HepG2 (cell line): ENCODE measurements at regions not wholly inside any gene's neighbourhood (a gene's known extent, or its start where the extent isn't known, plus 50 kb on each side); places are given as distances from the start of the nearest gene placed in this dataset.

ENCODE experiments used
- ATAC-seq: fragments of 200-7000 bp; cut with Tn5 transposase; 3 replicates; pipeline ENCODE4 v1.9.1; 2020; ENCODE audit warnings: mild to moderate bottlenecking, moderate library complexity
- BruUV-seq: library from RNA; stranded (reverse); fragments of 400-500 nt; replicated peaks from 2 replicates; lab custom pipeline; 2021; lab: Mats Ljungman, UMichigan
- CTCF ChIA-PET: fragments of 300-600 bp; formaldehyde crosslinking; extraction: SDS; loops from one replicate; lab custom pipeline; 2021; ENCODE audit warnings: low total read pairs, inconsistent platforms, low intra/inter-chr PET ratio; lab: Yijun Ruan, JAX
- POLR2A ChIA-PET: fragments of 350-600 bp; sonication (Branson Sonifier 250); formaldehyde crosslinking; loops from one replicate; lab custom pipeline; 2020; ENCODE audit warnings: antibody characterized with exemption, inconsistent platforms; lab: Yijun Ruan, JAX
- DNase-seq: peaks from one replicate; pipeline ENCODE4 v3.0.0-alpha.2; 2015; ENCODE audit warnings: low spot score
- FAIRE-seq: peaks from 3 replicates; lab custom pipeline; 2011; peaks lifted over from hg19 to GRCh38; lab: Jason Lieb, UNC
- H2AFZ ChIP-seq: one replicate; pipeline ENCODE4 v1.6.1; 2011; ENCODE audit warnings: low read length, inconsistent platforms
- H3K27ac ChIP-seq: fragments of 300-600 bp; 3 replicates; pipeline ENCODE4 v1.8.0; 2011; ENCODE audit warnings: mixed run types, mild to moderate bottlenecking, mixed read lengths, low read length, inconsistent platforms; ENCODE audit not compliant: insufficient read depth; ENCODE audit errors: extremely low read length
- H3K27me3 ChIP-seq, 2 experiments: fragments of 200-600 bp in 1 of 2; 2 replicates in 1 of 2; 3 replicates in 1 of 2; pipeline versions ENCODE4 v1.6.0 to v1.8.0; 2011; ENCODE audit warnings: low read length in 2 of 2, mild to moderate bottlenecking in 2 of 2, moderate library complexity in 2 of 2, inconsistent platforms in 1 of 2; ENCODE audit not compliant: insufficient read depth in 2 of 2, control insufficient read depth in 1 of 2
- H3K36me3 ChIP-seq, 2 experiments: fragments of 200-600 bp in 1 of 2; replicated peaks in 1 of 2; 2 replicates in 1 of 2; 3 replicates in 1 of 2; pipeline versions ENCODE4 v1.5.1 to v1.8.0; 2011; ENCODE audit warnings: low read length in 2 of 2, inconsistent platforms in 1 of 2; ENCODE audit not compliant: insufficient read depth in 2 of 2, control insufficient read depth in 1 of 2
- H3K4me1 ChIP-seq: 2 replicates; pipeline ENCODE4 v1.5.1; 2012; ENCODE audit warnings: low read length, inconsistent platforms; ENCODE audit not compliant: insufficient read depth
- H3K4me2 ChIP-seq: 2 replicates; pipeline ENCODE4 v1.6.0; 2011; ENCODE audit warnings: low read depth, low read length, inconsistent platforms
- H3K4me3 ChIP-seq, 3 experiments: fragments of 200-600 bp in 1 of 3; sonication (generic), shearing (Covaris generic) in 1 of 3; replicated peaks in 1 of 3; 2 replicates each; pipeline ENCODE4 v1.5.1; 2011 to 2016; ENCODE audit warnings: low read length in 3 of 3, inconsistent platforms in 2 of 3, low read depth in 2 of 3, mild to moderate bottlenecking in 2 of 3, control low read depth in 1 of 3, mixed read lengths in 1 of 3; ENCODE audit not compliant: insufficient read depth in 1 of 3
- H3K79me2 ChIP-seq: one replicate; pipeline ENCODE4 v1.6.1; 2011; ENCODE audit warnings: low read length, inconsistent platforms; ENCODE audit not compliant: insufficient read depth
- H3K9ac ChIP-seq: 2 replicates; pipeline ENCODE4 v1.6.0; 2011; ENCODE audit warnings: mild to moderate bottlenecking, low read depth, low read length, inconsistent platforms; ENCODE audit not compliant: insufficient read depth
- H3K9me3 ChIP-seq: 2 replicates; pipeline ENCODE4 v1.5.1; 2012; ENCODE audit warnings: mild to moderate bottlenecking, low read length
- H4K20me1 ChIP-seq: 2 replicates; pipeline ENCODE4 v1.6.0; 2011; ENCODE audit warnings: inconsistent platforms, mild to moderate bottlenecking, low read length, moderate library complexity; ENCODE audit not compliant: insufficient read depth
- KDM5A ChIP-seq: fragments of 200-600 bp; sonication (generic); IDR thresholded peaks from 2 replicates; pipeline ENCODE4 v1.7.0; 2018; ENCODE audit warnings: antibody characterized with exemption, mild to moderate bottlenecking, low read length, borderline replicate concordance
- MTA1 ChIP-seq: sonication (generic); formaldehyde crosslinking; IDR thresholded peaks from 2 replicates; pipeline ENCODE4 v1.4.0; 2020; ENCODE audit warnings: missing genetic modification reagents, mild to moderate bottlenecking, borderline replicate concordance
- MTA3 ChIP-seq: sonication (generic); formaldehyde crosslinking; IDR thresholded peaks from 2 replicates; pipeline ENCODE4 v1.4.0; 2020; ENCODE audit warnings: missing genetic modification reagents
- MTF2 ChIP-seq: sonication (generic); formaldehyde crosslinking; IDR thresholded peaks from 2 replicates; pipeline ENCODE4 v1.5.0; 2020; ENCODE audit warnings: missing genetic modification reagents, borderline replicate concordance
- NCOR1 ChIP-seq: fragments of 200-600 bp; sonication (generic); IDR thresholded peaks from 2 replicates; pipeline ENCODE4 v1.7.0; 2017; ENCODE audit warnings: antibody characterized with exemption, low read length, borderline replicate concordance
- NR2C2 ChIP-seq: sonication (generic); formaldehyde crosslinking; IDR thresholded peaks from 2 replicates; pipeline ENCODE4 v1.4.0; 2020; ENCODE audit warnings: missing genetic modification reagents, mild to moderate bottlenecking, moderate library complexity, borderline replicate concordance
- PPARG ChIP-seq: conservative IDR thresholded peaks from 2 replicates; pipeline ENCODE4 v1.6.1; 2016; ENCODE audit warnings: missing biosample characterization, missing genetic modification reagents
- SP140L ChIP-seq: sonication (generic); formaldehyde crosslinking; IDR thresholded peaks from 2 replicates; pipeline ENCODE4 v1.4.0; 2020; ENCODE audit warnings: missing genetic modification reagents, borderline replicate concordance
- ZNF24 ChIP-seq: fragments of 450-650 bp; IDR thresholded peaks from 2 replicates; pipeline ENCODE4 v1.6.1; 2017; ENCODE audit warnings: antibody characterized with exemption, mild to moderate bottlenecking
- ZNF441 ChIP-seq: sonication (generic); formaldehyde crosslinking; IDR thresholded peaks from 2 replicates; pipeline ENCODE4 v1.7.0; 2021; ENCODE audit warnings: missing genetic modification reagents, borderline replicate concordance
- ZNF446 ChIP-seq: sonication (generic); formaldehyde crosslinking; IDR thresholded peaks from 2 replicates; pipeline ENCODE4 v1.5.0; 2020; ENCODE audit warnings: mild to moderate bottlenecking, missing genetic modification reagents
- ZNF530 ChIP-seq: sonication (generic); formaldehyde crosslinking; IDR thresholded peaks from 2 replicates; pipeline ENCODE4 v1.5.0; 2020; ENCODE audit warnings: low read depth, mild to moderate bottlenecking, missing genetic modification reagents
- ZNF713 ChIP-seq: sonication (generic); formaldehyde crosslinking; IDR thresholded peaks from 2 replicates; pipeline ENCODE4 v1.4.0; 2020; ENCODE audit warnings: mild to moderate bottlenecking, missing genetic modification reagents
- ZNF766 ChIP-seq: sonication (generic); formaldehyde crosslinking; IDR thresholded peaks from 2 replicates; pipeline ENCODE4 v1.5.0; 2020; ENCODE audit warnings: missing genetic modification reagents, borderline replicate concordance
- WGBS: methylation state at CpG from one replicate; pipeline ENCODE4 v1.1.6; 2017; ENCODE audit warnings: low lambda C conversion rate; 5-methylcytosine and 5-hydroxymethylcytosine counted together
- in situ Hi-C: cut with HindIII; loops from 2 replicates; pipeline ENCODE4 v1.10.0; 2017; ENCODE audit warnings: low pct_unique_long_range_greater_than_20kb; ENCODE audit not compliant: extremely low pct_ligation_motif_present
- intact Hi-C: fragments of 100-400 bp; cut with micrococcal nuclease; formaldehyde crosslinking; loops from one replicate; pipeline ENCODE4 v1.10.0; 2022; ENCODE audit not compliant: unreplicated experiment
- TF ChIP-seq, protein P1 (sequence below): sonication (generic); formaldehyde crosslinking; IDR thresholded peaks from 2 replicates; pipeline ENCODE4 v1.4.0; 2020; ENCODE audit warnings: missing genetic modification reagents
- TF ChIP-seq, protein P2 (sequence below): IDR thresholded peaks from 2 replicates; pipeline ENCODE4 v1.6.1; 2016
- TF ChIP-seq, protein P3 (sequence below): sonication (generic); formaldehyde crosslinking; IDR thresholded peaks from 2 replicates; pipeline ENCODE4 v1.4.0; 2020; ENCODE audit warnings: mild to moderate bottlenecking, missing genetic modification reagents

GRCh38 chr4:155481150-155481549 lies 104.4 kb upstream of the MAP9 start:
- H4K20me1 ChIP-seq, result no peaks in the 10 kb centered on the region
- no peak for ATAC-seq
- no peaks in the 10 kb centered on the region; a peak in 1 of 5 replicates for H3K27me3 ChIP-seq
- ChIA-PET CTCF (no interaction called here), POLR2A (no interaction called here)
- no TSS peak for BruUV-seq
- no peak overlapping the region for H3K9ac ChIP-seq
- intact Hi-C loops, result no loop called here
- no peaks in the 10 kb centered on the region for H3K36me3 ChIP-seq
- no peak for TF ChIP-seq NR2C2 (CRISPR knock-in tag)
- TF ChIP-seq, protein P1, sequence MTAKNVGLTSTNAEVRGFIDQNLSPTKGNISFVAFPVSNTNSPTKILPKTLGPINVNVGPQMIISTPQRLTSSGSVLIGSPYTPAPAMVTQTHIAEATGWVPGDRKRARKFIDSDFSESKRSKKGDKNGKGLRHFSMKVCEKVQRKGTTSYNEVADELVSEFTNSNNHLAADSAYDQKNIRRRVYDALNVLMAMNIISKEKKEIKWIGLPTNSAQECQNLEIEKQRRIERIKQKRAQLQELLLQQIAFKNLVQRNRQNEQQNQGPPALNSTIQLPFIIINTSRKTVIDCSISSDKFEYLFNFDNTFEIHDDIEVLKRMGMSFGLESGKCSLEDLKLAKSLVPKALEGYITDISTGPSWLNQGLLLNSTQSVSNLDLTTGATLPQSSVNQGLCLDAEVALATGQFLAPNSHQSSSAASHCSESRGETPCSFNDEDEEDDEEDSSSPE (CRISPR knock-in tag), result no peak
- TF ChIP-seq KDM5A, result no peak
- TF ChIP-seq PPARG (CRISPR knock-in tag), result no peak
- TF ChIP-seq, protein P2, sequence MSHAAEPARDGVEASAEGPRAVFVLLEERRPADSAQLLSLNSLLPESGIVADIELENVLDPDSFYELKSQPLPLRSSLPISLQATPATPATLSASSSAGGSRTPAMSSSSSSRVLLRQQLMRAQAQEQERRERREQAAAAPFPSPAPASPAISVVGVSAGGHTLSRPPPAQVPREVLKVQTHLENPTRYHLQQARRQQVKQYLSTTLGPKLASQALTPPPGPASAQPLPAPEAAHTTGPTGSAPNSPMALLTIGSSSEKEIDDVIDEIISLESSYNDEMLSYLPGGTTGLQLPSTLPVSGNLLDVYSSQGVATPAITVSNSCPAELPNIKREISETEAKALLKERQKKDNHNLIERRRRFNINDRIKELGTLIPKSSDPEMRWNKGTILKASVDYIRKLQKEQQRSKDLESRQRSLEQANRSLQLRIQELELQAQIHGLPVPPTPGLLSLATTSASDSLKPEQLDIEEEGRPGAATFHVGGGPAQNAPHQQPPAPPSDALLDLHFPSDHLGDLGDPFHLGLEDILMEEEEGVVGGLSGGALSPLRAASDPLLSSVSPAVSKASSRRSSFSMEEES (CRISPR knock-in tag), result no peak
- H3K4me2 ChIP-seq, result no peak overlapping the region
- H2AFZ ChIP-seq, result no peak overlapping the region
- in situ Hi-C loops, result no loop called here
- 19% methylated on average over 4 of the region's 4 CpGs for WGBS
- no peak overlapping the region for H3K27ac ChIP-seq
- FAIRE-seq, result no peak
- H3K4me1 ChIP-seq, result no peaks in the 10 kb centered on the region
- H3K4me3 ChIP-seq, result no peak overlapping the region
- no peaks in the 10 kb centered on the region for H3K79me2 ChIP-seq
- no peaks in the 10 kb centered on the region for H3K9me3 ChIP-seq
- no peak for DNase-seq

GRCh38 chr4:155479835-155480234 lies 103.1 kb upstream of the MAP9 start:
- H4K20me1 ChIP-seq, result no peaks in the 10 kb centered on the region
- BruUV-seq, result no TSS peak
- CTCF ChIA-PET, result no interaction called here
- no peak for TF ChIP-seq ZNF441 (CRISPR knock-in tag)
- TF ChIP-seq, protein P3, sequence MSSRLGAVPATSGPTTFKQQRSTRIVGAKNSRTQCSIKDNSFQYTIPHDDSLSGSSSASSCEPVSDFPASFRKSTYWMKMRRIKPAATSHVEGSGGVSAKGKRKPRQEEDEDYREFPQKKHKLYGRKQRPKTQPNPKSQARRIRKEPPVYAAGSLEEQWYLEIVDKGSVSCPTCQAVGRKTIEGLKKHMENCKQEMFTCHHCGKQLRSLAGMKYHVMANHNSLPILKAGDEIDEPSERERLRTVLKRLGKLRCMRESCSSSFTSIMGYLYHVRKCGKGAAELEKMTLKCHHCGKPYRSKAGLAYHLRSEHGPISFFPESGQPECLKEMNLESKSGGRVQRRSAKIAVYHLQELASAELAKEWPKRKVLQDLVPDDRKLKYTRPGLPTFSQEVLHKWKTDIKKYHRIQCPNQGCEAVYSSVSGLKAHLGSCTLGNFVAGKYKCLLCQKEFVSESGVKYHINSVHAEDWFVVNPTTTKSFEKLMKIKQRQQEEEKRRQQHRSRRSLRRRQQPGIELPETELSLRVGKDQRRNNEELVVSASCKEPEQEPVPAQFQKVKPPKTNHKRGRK (CRISPR knock-in tag), result no peak
- no peak for TF ChIP-seq SP140L (CRISPR knock-in tag)
- no peak for TF ChIP-seq ZNF766
- TF ChIP-seq ZNF713, result no peak
- TF ChIP-seq MTA1 (CRISPR knock-in tag), result no peak
- TF ChIP-seq NCOR1, result no peak
- no peak for TF ChIP-seq ZNF24
- TF ChIP-seq ZNF446 (CRISPR knock-in tag), result no peak
- no peak for TF ChIP-seq ZNF530 (CRISPR knock-in tag)
- no peak for TF ChIP-seq MTA3
- TF ChIP-seq MTF2, result no peak

More at GRCh38 chr4:155479835-155480234, 103.1 kb upstream of the MAP9 start:
- H3K4me1 ChIP-seq, result no peaks in the 10 kb centered on the region
- POLR2A ChIA-PET, result no interaction called here
- no peak overlapping the region for H3K9ac ChIP-seq
- H2AFZ ChIP-seq, result no peak overlapping the region
- H3K9me3 ChIP-seq, result no peaks in the 10 kb centered on the region
- H3K4me3 ChIP-seq, result no peak overlapping the region
- in situ Hi-C loops, result no loop called here
- no peak overlapping the region for H3K27ac ChIP-seq
- ATAC-seq, result no peak
- FAIRE-seq, result no peak
- H3K4me2 ChIP-seq, result no peak overlapping the region
- no peaks in the 10 kb centered on the region for H3K36me3 ChIP-seq
- H3K27me3 ChIP-seq, result no peaks in the 10 kb centered on the region; a peak in 1 of 5 replicates
- H3K79me2 ChIP-seq, result no peaks in the 10 kb centered on the region
- DNase-seq, result no peak
- WGBS, result 23% methylated on average over 1 of the region's 1 CpG
- intact Hi-C loops, result no loop called here
